Glutamatergic neuron (in vitro differentiated cells): ENCODE measurements at regions not wholly inside any gene's neighbourhood (a gene's known extent, or its start where the extent isn't known, plus 50 kb on each side); places are given as distances from the start of the nearest gene placed in this dataset.

Experiments
- DNase-seq: peaks from one replicate; pipeline ENCODE4 v3.0.0; 2022
- H3K27ac Mint-ChIP-seq: one replicate; pipeline ENCODE4 v1.8.0; 2020; ENCODE audit warnings: mild to moderate bottlenecking, mixed read lengths, inconsistent platforms; ENCODE audit not compliant: unreplicated experiment
- H3K27me3 Mint-ChIP-seq: one replicate; pipeline ENCODE4 v1.8.0; 2020; ENCODE audit warnings: mild to moderate bottlenecking, moderate library complexity, mixed read lengths, inconsistent platforms; ENCODE audit not compliant: unreplicated experiment
- H3K36me3 Mint-ChIP-seq: one replicate; pipeline ENCODE4 v1.8.0; 2020; ENCODE audit warnings: mild to moderate bottlenecking, mixed read lengths, inconsistent platforms; ENCODE audit not compliant: unreplicated experiment
- H3K4me1 Mint-ChIP-seq: one replicate; pipeline ENCODE4 v1.8.0; 2020; ENCODE audit warnings: mild to moderate bottlenecking, low read depth, mixed read lengths, inconsistent platforms; ENCODE audit not compliant: unreplicated experiment
- H3K4me3 Mint-ChIP-seq: one replicate; pipeline ENCODE4 v1.8.0; 2020; ENCODE audit warnings: mild to moderate bottlenecking, mixed read lengths, inconsistent platforms; ENCODE audit not compliant: unreplicated experiment
- H3K9me3 Mint-ChIP-seq: one replicate; pipeline ENCODE4 v1.8.0; 2020; ENCODE audit warnings: mild to moderate bottlenecking, moderate library complexity, mixed read lengths, inconsistent platforms; ENCODE audit not compliant: unreplicated experiment
- TF ChIP-seq, protein P1 (sequence below): fragments of 200-600 bp; sonication (generic); IDR thresholded peaks from one replicate; pipeline ENCODE4 v1.5.0; 2021; ENCODE audit not compliant: partially characterized antibody, unreplicated experiment

DNA sequence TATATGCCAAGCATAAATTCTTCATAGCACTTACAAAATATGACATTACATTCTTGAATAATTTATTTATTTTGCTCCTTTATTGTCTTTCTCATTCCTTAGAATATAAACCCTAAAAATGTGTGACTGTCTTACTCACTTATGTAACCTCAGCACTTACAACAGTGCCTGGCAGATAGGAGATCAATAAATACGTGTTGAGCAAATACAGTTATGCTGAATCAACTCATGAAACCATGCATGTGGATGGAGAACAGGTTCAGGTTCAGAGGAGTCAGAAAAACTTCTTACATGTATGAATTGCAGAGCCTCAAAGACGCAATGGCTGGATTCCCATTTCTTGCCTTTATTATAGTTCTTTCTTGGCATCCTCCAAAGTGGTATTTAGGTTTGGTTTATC lies 659.4 kb upstream of the CHAC2 start:
- Mint-ChIP-seq H3K9me3 (no peaks in the 10 kb centered on the region), H3K36me3 (no peaks in the 10 kb centered on the region), H3K27me3 (no peaks in the 10 kb centered on the region), H3K4me3 (no peak overlapping the region), H3K4me1 (no peaks in the 10 kb centered on the region), H3K27ac (no peak overlapping the region)
- DNase-seq: no peak
- TF ChIP-seq, protein P1, sequence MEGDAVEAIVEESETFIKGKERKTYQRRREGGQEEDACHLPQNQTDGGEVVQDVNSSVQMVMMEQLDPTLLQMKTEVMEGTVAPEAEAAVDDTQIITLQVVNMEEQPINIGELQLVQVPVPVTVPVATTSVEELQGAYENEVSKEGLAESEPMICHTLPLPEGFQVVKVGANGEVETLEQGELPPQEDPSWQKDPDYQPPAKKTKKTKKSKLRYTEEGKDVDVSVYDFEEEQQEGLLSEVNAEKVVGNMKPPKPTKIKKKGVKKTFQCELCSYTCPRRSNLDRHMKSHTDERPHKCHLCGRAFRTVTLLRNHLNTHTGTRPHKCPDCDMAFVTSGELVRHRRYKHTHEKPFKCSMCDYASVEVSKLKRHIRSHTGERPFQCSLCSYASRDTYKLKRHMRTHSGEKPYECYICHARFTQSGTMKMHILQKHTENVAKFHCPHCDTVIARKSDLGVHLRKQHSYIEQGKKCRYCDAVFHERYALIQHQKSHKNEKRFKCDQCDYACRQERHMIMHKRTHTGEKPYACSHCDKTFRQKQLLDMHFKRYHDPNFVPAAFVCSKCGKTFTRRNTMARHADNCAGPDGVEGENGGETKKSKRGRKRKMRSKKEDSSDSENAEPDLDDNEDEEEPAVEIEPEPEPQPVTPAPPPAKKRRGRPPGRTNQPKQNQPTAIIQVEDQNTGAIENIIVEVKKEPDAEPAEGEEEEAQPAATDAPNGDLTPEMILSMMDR: no peak

DNA sequence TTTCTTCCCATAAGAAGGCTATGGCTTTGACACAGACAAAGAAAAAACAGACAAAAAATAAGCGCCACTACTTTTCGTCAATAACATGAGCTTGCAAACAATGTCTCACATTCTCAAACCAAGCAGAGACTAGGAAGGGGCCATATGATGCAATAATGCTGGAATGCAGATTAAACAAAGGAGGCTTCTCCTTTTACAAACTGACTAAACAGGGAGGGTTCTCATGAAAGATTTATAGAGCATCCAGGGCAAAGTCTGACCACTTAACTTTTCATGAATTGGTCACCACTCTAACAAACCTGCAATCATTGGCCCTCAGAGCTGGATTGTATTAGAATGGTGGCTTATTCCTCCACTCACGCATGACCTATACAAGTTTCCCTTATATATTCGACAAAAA lies 663.3 kb upstream of the CHAC2 start:
- no peaks in the 10 kb centered on the region for H3K27me3 Mint-ChIP-seq
- H3K9me3 Mint-ChIP-seq: no peaks in the 10 kb centered on the region
- H3K4me1 Mint-ChIP-seq: no peaks in the 10 kb centered on the region
- TF ChIP-seq, protein P1: no peak
- H3K4me3 Mint-ChIP-seq: no peak overlapping the region
- no peaks in the 10 kb centered on the region for H3K36me3 Mint-ChIP-seq
- DNase-seq: no peak
- no peak overlapping the region for H3K27ac Mint-ChIP-seq

DNA sequence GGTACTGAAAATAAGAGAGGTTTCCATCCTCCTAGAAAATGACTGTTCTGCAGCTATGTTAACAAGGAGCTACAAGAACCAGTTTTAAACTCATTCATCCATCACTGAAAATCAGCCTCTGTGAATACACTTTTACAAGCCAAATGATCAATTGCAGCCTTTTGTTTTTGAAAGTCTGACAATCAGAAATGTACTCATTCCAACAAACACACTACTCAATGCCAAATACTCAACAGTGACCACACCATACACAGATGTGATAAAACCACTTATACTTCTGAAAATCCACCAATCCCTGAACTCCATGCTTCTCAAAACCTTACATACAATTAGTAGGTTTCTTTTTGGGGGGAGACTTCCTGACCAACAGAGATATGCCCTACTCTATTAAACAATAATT lies 663.9 kb upstream of the CHAC2 start:
- Mint-ChIP-seq H3K4me3 (no peak overlapping the region), H3K36me3 (no peaks in the 10 kb centered on the region), H3K27ac (no peak overlapping the region), H3K4me1 (no peaks in the 10 kb centered on the region), H3K27me3 (no peaks in the 10 kb centered on the region), H3K9me3 (no peaks in the 10 kb centered on the region)
- no peak for DNase-seq
- TF ChIP-seq, protein P1: no peak

GRCh38 chr2:53098696-53099078 lies 668.9 kb upstream of the CHAC2 start:
- H3K9me3 Mint-ChIP-seq: no peaks in the 10 kb centered on the region
- H3K27me3 Mint-ChIP-seq: no peaks in the 10 kb centered on the region
- DNase-seq: no peak
- no peaks in the 10 kb centered on the region for H3K4me1 Mint-ChIP-seq
- no peaks in the 10 kb centered on the region for H3K36me3 Mint-ChIP-seq
- TF ChIP-seq, protein P1: no peak
- H3K4me3 Mint-ChIP-seq: no peak overlapping the region
- H3K27ac Mint-ChIP-seq: no peak overlapping the region

GRCh38 chr2:53096351-53096750 lies 671.3 kb upstream of the CHAC2 start:
- Mint-ChIP-seq H3K27ac (no peak overlapping the region), H3K27me3 (no peaks in the 10 kb centered on the region), H3K9me3 (no peaks in the 10 kb centered on the region), H3K4me3 (no peak overlapping the region), H3K4me1 (no peaks in the 10 kb centered on the region), H3K36me3 (no peaks in the 10 kb centered on the region)
- no peak for DNase-seq
- TF ChIP-seq, protein P1: no peak
